ES-I3 (cell line): ENCODE measurements at regions not wholly inside any gene's neighbourhood (a gene's known extent, or its start where the extent isn't known, plus 50 kb on each side); places are given as distances from the start of the nearest gene placed in this dataset.

Source experiments
- H3K36me3 ChIP-seq: 2 replicates; pipeline ENCODE4 v1.6.1; 2013; ENCODE audit warnings: mild to moderate bottlenecking, low read length, control low read depth, moderate library complexity; ENCODE audit not compliant: insufficient read depth
- H3K4me1 ChIP-seq: 2 replicates; pipeline ENCODE4 v1.6.1; 2013; ENCODE audit warnings: mild to moderate bottlenecking, control low read depth, low read length; ENCODE audit not compliant: insufficient read depth
- H3K9ac ChIP-seq: 2 replicates; pipeline ENCODE4 v1.6.1; 2013; ENCODE audit warnings: low read depth, mild to moderate bottlenecking, low read length, moderate library complexity
- H3K9me3 ChIP-seq: 2 replicates; pipeline ENCODE4 v1.6.1; 2013; ENCODE audit warnings: mild to moderate bottlenecking, low read length, moderate library complexity; ENCODE audit not compliant: control insufficient read depth, insufficient read depth

GRCh38 chr16:59305850-59306249 lies 571.7 kb upstream of the GOT2 start:
- H3K36me3 ChIP-seq: no peaks in the 10 kb centered on the region
- H3K9me3 ChIP-seq: no peaks in the 10 kb centered on the region
- H3K9ac ChIP-seq: no peak overlapping the region
- no peaks in the 10 kb centered on the region for H3K4me1 ChIP-seq

DNA sequence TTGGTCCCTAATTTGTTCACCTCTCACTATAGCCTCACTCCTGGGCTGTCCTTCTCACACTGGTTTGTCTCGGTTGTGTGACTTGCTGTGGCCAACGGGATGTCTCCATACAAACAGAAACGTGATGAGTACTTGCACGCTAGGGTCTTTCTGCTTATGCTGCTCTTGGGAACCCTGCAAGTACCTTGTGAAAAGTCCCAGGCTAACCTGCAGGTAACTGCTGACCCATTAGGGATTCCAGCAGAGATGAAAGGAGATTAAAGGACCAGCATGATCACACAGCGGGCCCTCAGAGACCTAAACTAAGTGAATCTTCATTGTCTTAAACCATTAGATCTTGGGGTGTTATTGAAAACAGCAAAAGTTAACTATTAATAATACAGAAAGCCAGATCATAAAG lies 562.8 kb upstream of the GOT2 start:
- H3K36me3 ChIP-seq: no peaks in the 10 kb centered on the region
- H3K9ac ChIP-seq: no peak overlapping the region
- no peaks in the 10 kb centered on the region for H3K9me3 ChIP-seq
- no peaks in the 10 kb centered on the region for H3K4me1 ChIP-seq

GRCh38 chr16:59295993-59296736 lies 562.0 kb upstream of the GOT2 start:
- Histone ChIP-seq H3K4me1 (no peaks in the 10 kb centered on the region), H3K36me3 (no peaks in the 10 kb centered on the region), H3K9me3 (no peaks in the 10 kb centered on the region), H3K9ac (no peak overlapping the region)

GRCh38 chr16:59295474-59295873 lies 561.4 kb upstream of the GOT2 start:
- no peaks in the 10 kb centered on the region for H3K9me3 ChIP-seq
- no peak overlapping the region for H3K9ac ChIP-seq
- no peaks in the 10 kb centered on the region for H3K36me3 ChIP-seq
- H3K4me1 ChIP-seq: no peaks in the 10 kb centered on the region

DNA sequence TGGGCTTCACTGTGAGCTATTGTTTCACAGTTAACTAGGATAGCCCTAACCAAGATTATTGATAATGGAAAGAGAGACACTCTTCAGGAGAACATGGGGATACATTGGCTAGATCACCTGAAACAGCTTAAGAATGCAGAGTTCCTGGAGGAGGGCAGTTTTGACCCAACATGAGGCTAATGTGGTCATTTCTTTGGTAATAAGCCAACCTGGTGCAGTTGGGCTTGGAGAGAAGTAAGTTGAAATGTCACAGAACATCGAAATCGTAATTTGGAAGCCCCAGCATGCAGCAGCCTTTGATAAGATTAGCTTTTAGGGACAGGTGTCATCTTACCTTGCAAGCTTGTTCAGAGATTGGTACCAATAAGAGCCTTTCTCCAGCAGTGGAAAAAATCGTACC lies 556.6 kb upstream of the GOT2 start:
- H3K9ac ChIP-seq: no peak overlapping the region
- no peaks in the 10 kb centered on the region for H3K36me3 ChIP-seq
- no peaks in the 10 kb centered on the region for H3K9me3 ChIP-seq
- H3K4me1 ChIP-seq: no peaks in the 10 kb centered on the region

DNA sequence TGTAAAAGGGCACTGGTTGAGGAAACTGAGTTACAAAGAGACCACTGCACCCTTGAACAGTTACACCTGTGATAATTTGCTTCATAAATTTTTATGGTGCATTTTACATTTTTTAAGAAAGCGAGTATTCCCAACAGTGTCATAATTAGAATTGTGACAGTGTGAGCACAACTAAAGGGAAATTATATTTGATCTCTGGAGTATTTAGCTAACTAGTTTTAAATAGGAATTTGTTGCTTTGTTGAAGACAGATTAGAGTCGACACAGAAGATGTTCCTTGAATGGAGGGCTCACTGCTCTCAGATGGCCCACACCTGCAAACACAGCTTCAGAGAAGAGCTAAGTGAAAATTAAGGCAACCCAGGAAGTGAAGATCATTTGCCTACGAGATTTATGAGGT lies 555.0 kb upstream of the GOT2 start:
- Histone ChIP-seq H3K4me1 (no peaks in the 10 kb centered on the region), H3K9ac (no peak overlapping the region), H3K36me3 (no peaks in the 10 kb centered on the region), H3K9me3 (peaks cover 7% of the 10 kb centered on the region)

DNA sequence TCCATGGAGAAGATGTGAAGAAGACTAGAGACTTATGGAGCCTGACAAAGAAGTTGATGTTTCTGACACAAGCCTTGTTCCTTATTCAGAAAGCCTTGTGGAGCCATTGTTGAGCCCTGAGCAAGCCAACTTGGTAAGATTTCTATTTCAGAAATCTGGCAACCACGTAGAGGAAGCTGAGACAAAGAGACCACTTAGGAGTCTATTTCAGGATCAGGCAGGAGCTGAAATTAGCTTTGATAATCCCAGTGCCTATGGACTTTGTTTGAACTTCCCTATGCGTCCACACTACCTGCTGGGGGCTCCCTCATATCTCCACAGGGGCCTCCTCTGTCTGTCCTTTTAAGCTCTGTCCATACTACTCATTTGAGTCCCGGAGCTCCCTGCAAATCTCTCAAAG lies 540.0 kb upstream of the GOT2 start:
- H3K9me3 ChIP-seq: no peaks in the 10 kb centered on the region
- no peaks in the 10 kb centered on the region for H3K36me3 ChIP-seq
- H3K9ac ChIP-seq: no peak overlapping the region
- H3K4me1 ChIP-seq: no peaks in the 10 kb centered on the region

- no peaks in the 10 kb centered on the region for H3K9me3 ChIP-seq
- no peak overlapping the region for H3K9ac ChIP-seq
- no peaks in the 10 kb centered on the region for H3K36me3 ChIP-seq
- H3K4me1 ChIP-seq: no peaks in the 10 kb centered on the region
Measured at GRCh38 chr16:59263955-59264354, 529.8 kb upstream of the GOT2 start.

DNA sequence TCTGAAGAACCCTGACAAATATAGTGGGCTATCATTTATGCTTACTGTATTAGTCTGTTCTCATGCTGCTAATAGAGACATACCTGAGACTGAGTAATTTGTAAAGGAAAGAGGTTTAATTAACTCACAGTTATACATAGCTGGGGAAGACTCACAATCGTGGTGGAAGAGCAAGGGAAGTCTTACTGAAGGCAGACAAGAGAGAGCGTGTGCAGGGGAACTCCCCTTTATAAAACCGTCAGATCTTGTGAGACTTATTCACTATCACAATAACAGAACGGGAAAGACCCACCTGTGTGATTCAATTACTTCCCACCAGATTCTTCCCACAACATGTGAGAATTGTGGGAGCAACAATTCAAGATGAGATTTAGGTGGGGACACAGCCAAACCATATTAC lies 526.8 kb upstream of the GOT2 start:
- Histone ChIP-seq H3K9me3 (no peaks in the 10 kb centered on the region), H3K36me3 (no peaks in the 10 kb centered on the region)

GRCh38 chr16:59259950-59260319 lies 525.8 kb upstream of the GOT2 start:
- Histone ChIP-seq H3K36me3 (no peaks in the 10 kb centered on the region), H3K9ac (no peak overlapping the region), H3K4me1 (no peaks in the 10 kb centered on the region), H3K9me3 (no peaks in the 10 kb centered on the region)

More for the DNA sequence above, 526.8 kb upstream of the GOT2 start:
- Histone ChIP-seq H3K4me1 (no peaks in the 10 kb centered on the region), H3K9ac (no peak overlapping the region)

GRCh38 chr16:59259074-59259949 lies 525.2 kb upstream of the GOT2 start:
- Histone ChIP-seq H3K36me3 (no peaks in the 10 kb centered on the region), H3K9ac (no peak overlapping the region), H3K9me3 (no peaks in the 10 kb centered on the region), H3K4me1 (no peaks in the 10 kb centered on the region)

GRCh38 chr16:59252317-59252716 lies 518.2 kb upstream of the GOT2 start:
- no peak overlapping the region for H3K9ac ChIP-seq
- peaks cover 7% of the 10 kb centered on the region; the same call in 1 of the 2 replicates for H3K4me1 ChIP-seq
- no peaks in the 10 kb centered on the region for H3K36me3 ChIP-seq
- 0 out of 2 replicates have a peak, but pooled peaks cover 3% of the 10 kb centered on the region for H3K9me3 ChIP-seq

GRCh38 chr16:59249011-59249410 lies 514.9 kb upstream of the GOT2 start:
- H3K4me1 ChIP-seq: peaks cover 7% of the 10 kb centered on the region; the same call in 1 of the 2 replicates
- H3K9ac ChIP-seq: no peak overlapping the region
- H3K36me3 ChIP-seq: no peaks in the 10 kb centered on the region

GRCh38 chr16:59242556-59242955 lies 508.4 kb upstream of the GOT2 start:
- Histone ChIP-seq H3K36me3 (no peaks in the 10 kb centered on the region), H3K9me3 (no peaks in the 10 kb centered on the region), H3K4me1 (peaks cover 3% of the 10 kb centered on the region; the same call in 1 of the 2 replicates), H3K9ac (no peak overlapping the region)

More at GRCh38 chr16:59249011-59249410, 514.9 kb upstream of the GOT2 start:
- no peaks in the 10 kb centered on the region for H3K9me3 ChIP-seq

GRCh38 chr16:59238246-59238645 lies 504.1 kb upstream of the GOT2 start:
- H3K36me3 ChIP-seq: no peaks in the 10 kb centered on the region
- H3K4me1 ChIP-seq: peaks cover 13% of the 10 kb centered on the region; the same call in 1 of the 2 replicates
- no peak overlapping the region for H3K9ac ChIP-seq
- no peaks in the 10 kb centered on the region for H3K9me3 ChIP-seq
